Caki2 (cell line): ENCODE measurements at regions not wholly inside any gene's neighbourhood (a gene's known extent, or its start where the extent isn't known, plus 50 kb on each side); places are given as distances from the start of the nearest gene placed in this dataset.
"Not testable (repeated sequence)": the region's sequence is repeated elsewhere in the genome, so short reads cannot be mapped to it uniquely, and the experiment has no call there.

ENCODE experiments used
- DNase-seq: peaks from one replicate; pipeline ENCODE4 v3.0.0-alpha.2; 2015; ENCODE audit warnings: low read depth
- in situ Hi-C: cut with HindIII; loops from 2 replicates; pipeline ENCODE4 v1.10.0; 2016; ENCODE audit warnings: low sequenced_read_pairs, low pct_unique_long_range_greater_than_20kb, mixed read lengths

DNA sequence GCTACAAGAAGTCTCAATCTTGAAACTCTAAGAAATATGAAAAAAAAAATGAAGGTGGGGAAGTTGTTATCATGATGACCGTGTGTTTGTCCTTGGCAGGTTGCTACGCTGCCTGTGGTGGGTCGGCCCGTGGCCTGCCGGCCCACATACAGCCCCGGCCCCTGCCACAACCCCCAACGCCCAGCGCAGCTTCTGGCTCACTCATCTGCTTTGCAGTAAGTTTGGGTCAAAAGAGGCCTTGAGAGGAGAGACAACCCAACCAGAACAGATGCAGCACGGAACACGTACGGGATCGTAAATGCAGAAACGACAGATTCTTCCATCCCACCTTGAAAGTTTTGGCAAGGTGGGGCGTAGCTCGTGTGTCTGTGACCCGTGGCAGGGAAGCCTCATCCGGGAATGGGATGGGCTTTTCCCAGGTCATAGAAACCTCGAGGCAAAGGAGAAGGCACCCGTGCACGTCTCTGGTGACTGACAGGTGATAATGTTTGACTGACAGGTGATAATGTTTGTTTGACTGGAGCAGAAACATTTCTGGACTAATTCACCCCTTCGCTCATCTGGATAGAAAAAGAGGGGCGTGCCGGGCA, 206.1 kb upstream of the ZNF469 start:
- in situ Hi-C loops, DNase-seq: not testable (repeated sequence)

DNA sequence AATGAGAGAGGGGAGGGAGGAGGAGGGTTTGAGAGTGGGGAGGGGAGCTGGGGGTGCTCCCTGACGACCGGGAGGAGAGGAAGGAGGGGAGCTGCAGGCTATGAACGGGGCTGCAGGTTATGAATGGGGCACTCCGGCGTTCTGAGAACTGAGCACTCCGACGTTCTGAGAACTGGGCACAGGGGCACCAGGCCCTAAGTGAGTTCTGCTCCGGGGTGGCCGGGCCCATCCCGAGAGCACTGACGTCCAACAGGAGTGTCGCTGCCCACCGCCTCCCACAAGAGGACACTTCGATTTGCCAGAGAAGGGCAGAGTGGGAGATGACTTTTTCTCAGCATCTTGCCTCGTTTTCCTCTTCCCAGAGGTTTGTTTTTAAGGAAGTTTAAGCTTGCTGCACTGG, 204.5 kb upstream of the ZNF469 start:
- in situ Hi-C loops = not testable (repeated sequence)

DNA sequence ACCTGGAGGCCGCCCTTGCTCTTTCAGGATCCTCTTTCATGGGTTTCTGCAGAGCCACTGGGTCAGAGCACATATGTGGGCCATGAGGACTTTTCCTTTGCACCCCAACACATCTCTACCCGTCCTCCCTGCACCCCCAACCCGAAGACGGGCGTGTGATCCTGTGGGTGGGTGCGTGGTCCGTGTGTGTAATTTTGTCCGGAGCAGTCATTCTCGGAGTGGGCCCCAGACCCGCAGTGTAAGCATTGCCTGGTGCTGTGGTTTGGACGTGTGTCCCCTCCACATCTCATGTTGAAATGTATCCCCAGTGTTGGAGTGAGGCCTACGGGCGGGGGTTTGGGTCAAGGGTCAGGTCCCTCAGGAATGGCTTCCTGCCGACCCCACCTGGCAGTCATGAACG, 203.9 kb upstream of the ZNF469 start:
- in situ Hi-C loops, DNase-seq: not testable (repeated sequence)

More for the DNA sequence above, 204.5 kb upstream of the ZNF469 start:
- DNase-seq = not testable (repeated sequence)

DNA sequence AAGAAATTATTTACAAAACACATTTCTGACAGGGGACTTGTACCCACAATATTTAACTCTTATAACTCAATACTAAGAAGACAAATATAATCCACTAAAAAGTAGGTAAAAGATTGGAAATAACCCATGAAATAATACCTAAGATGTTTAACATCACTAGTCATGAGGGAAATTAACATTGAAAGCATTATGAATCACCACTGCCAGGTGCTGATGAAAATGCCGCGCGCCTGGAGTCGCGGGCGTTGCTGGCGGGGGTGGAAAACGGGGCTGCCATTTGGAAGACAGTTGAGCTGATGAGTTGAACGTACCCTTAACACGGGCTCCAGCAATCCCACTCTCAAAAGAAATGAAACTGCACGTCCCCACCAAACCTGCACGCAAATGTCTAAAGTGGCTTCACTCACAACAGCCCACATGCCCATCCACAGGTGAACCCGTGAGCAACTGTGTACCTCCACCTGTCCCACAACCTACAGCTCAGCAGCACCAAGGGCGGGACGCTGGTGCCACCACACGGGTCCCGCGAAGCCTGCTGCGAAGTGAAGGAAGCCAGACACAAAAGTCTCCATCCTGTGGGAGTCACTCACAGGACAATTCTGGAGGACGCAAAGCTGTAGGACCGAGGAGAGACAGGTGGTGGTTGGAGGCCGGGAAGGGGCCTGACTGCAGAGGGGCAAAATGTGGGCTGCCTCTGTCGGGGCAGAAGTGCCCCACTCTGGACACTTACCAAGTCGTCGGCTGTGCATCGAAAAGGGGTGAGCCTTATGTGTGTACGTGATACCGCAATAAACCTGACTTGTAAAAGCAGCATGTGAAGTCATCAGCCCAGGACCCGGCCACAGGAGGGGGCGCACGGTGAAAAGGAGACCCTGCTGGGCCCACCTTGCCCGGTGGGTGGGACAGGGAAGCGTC, 199.5 kb upstream of the ZNF469 start:
- in situ Hi-C loops, DNase-seq: not testable (repeated sequence)

DNA sequence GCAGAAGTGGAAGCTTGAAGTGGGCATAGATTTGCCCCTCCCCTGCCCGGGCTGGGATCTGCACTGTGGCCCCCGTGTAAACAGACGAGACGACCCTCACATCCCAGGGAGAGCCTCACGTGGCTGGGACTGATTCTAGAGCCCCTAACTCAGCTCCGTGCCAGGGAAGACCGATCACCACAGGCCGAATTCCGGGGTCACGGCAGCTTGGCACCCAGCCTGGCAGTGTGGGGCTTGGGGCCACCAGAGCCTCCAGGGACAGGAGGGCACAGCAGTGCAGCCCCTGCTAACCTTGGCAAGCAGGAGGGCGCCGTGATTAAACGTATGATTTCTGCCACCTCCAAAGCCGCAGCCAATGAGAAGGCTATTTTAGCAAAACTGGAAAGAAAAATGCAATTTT, 198.7 kb upstream of the ZNF469 start:
- in situ Hi-C loops = not testable (repeated sequence)

GRCh38 chr16:88184566-88185355, 198.0 kb upstream of the ZNF469 start:
- DNase-seq, in situ Hi-C loops: not testable (repeated sequence)

More for the DNA sequence above, 198.7 kb upstream of the ZNF469 start:
- DNase-seq = not testable (repeated sequence)

DNA sequence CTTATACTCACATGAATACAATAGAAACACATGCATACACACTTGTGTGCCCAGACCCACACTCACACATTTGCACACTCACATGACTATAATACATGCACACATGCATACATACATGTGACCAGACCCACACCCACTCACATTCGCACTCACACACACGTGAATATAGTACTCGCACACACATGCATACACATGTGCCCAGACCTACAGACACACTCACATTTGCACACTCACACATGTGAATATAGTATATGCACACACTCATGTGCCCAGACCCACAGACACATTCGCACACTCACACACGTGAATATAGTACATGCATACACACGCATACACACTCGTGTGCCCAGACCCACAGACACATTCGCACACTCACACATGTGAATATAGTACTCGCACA, 197.4 kb upstream of the ZNF469 start:
- in situ Hi-C loops, DNase-seq: not testable (repeated sequence)

DNA sequence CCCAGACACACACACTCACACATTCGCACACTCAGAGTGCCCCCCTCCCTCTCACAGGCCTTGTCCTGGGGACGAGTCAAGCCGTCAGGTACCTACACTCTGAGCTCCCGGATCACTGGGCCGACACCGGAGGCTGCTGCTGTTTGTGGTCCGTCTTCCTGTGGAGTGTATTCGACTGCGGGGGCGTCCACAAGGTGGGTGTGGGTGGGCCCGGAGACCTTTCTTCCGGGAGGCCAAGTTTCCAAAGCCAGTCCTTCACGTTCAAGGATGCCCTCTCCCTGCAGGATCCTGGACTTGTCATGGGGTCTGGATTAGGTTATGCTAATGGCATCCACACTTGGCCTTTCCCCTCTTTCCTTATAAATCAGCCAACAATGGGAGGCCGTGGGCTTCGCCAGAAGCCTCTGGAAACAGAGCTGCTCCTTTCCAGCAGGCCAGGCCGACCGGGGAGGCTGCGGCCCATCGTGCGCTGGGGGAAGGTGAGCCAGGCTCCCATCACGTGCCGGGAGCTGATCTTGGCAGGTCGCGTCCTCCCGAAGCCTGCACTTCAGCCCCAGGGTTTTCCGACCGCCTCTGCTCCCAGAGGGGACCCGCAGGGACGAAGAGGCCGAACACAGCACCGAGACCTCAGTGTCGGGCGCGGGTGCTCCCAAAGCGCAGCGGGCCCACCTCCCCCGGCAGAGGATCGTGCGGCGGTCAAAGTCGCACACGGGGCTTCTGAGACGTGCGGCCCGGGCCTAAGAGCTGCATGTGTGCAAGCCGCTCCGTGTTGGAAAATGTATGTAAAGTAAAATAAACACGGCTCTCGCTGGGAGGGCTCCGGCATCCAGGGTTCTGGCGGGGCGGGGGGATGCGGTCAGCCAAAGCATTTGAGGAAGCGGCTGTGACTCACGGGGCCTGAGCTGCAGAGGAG, 196.5 kb upstream of the ZNF469 start:
- in situ Hi-C loops, DNase-seq: not testable (repeated sequence)

DNA sequence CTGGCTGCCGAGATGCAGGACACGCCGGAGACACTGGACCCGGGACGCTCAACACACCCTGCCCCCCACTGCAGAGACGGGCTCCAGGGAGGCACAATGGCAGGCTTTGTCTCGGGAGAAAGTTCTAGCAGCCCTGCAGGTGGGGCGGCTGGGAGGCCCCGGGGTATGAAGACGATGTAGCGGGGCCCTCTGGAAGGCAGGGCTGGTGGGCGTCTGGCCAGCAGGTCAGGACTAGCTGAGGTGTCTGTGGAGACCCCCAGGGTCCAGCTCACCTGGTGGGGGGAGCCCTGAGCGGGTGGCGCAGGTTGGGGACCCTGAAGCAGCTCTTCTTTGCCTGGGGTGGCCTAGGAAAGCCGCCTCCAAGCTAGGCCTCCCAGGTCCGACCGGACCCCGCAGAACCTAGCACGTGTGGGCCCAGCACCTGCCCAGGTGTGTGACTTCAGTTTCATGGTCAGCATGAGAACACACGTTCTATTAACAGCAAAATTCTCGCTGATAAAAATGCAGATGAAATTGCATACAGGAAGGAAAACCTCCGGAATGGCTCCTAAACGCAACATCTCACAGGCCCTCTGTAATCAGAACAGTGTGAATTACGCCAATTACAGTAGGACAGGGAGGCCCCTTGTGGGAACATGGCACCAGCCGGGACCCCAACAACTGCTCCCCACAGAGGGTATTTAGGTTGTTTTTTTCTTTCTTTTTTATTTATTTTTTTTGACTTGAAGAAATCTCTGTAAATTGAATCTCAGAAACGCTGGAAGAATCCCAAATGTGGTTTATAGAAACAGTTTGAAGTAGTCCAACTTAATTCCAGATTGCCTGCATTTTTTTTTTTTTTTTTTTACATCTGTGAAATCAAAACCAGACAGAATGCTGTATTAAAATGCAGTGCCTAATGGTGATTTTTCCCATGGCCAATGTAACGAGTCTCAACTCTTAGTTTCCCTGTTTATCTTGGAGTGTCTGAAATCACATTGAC, 195.6 kb upstream of the ZNF469 start:
- in situ Hi-C loops, DNase-seq: not testable (repeated sequence)

DNA sequence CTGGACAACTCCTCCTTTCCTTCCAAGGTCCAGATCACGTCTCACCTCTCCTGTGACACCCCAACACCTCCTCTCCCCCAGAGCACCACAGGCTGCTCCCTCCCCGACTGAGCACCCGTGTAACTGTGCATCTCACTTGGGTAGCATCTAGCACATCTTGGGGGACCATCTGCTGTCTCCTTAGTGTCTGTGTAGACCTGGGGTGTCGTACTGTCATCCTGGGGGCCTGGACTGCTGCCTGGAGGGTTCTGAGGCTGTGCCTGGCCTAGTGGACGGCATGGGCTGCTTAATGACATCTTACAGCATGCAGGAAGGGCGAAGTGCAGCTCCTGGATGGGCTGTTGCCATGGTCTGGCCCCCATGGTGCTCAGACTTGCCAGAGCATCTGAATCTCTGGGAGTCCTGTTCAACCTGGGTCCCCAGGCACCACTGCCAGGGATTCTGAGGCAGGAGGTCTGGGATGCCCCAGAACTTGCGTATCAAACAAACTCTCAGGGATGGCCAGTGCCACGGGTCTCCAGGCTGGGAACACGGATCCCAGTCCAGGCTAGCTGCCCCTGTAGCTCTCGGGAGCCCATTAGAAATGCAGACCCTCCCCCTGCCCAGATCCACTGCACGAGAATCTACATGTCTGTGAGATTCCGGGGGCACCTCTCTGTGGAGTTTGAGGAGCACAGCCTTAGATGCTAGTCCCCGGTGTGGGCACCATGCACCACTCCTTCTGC, 194.4 kb upstream of the ZNF469 start:
- in situ Hi-C loops, DNase-seq: not testable (repeated sequence)

DNA sequence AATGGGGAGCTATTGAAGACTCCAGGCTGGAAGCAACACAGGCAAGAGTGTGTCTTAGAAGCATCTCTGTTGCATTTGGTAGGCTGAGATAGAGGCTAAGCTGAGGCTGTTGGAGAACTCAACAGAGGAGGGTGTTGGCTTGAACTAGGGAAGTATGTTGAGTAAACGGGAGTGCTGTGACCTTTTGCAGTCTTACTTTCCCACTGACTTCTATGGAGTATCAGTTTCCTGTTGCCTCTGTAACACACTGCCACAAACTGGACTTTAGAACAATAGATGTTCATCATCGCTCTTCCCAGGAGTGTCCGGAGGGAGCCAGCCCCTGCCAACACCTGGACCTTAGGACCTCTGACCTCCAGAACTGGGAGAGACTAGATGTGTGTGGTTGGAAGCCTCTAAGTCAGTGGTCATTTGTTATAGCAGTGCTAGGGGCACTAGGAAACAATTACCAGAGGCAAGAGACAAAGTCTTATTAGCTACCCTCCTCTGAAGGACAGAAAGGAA, 192.1 kb upstream of the ZNF469 start:
- in situ Hi-C loops = not testable (repeated sequence)

DNA sequence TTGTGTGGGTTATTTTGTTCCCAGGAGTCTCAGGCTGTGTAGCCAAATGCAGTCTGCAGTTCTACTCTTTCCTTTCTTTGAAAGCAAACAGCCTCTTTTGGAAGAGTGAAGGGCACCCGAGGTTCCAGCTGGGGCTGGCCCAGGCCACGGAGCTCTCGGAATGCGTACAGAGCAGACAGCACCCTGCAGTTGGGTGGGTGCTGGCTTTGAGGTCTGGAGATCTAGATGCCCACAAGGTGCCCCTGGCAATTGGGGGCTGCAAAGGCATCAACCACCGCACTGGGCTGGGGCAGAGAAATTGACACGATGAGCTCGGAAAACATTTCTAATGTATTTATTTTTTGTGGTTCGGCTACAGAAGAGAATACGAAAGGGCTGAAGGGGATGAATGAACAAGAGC, 191.6 kb upstream of the ZNF469 start:
- in situ Hi-C loops, DNase-seq: not testable (repeated sequence)

More for the DNA sequence above, 192.1 kb upstream of the ZNF469 start:
- DNase-seq = not testable (repeated sequence)

DNA sequence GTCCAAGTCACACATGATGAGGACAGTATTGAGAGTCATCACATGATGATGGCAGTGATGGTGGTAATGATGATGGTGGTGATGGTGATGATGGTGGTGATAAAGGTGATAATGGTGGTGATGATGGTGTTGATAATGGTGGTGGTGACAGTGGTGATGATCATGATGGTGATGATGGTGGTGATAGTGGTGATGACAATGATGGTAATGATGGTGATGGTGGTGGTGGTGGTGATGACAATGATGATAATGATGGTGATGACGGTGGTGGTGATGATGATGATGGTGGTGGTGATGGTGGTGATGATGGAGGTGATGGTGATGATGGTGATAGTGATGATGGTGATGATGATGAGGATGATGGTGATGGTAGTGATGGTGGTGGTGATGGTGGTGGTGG, 190.2 kb upstream of the ZNF469 start:
- in situ Hi-C loops = no loop called here
- no peak for DNase-seq

- in situ Hi-C loops = not testable (repeated sequence)
- peak; percentile 32 for DNase-seq
Observed at GRCh38 chr16:88193706-88194396, 188.9 kb upstream of the ZNF469 start.
